Glutamatergic neuron (in vitro differentiated cells): ENCODE measurements at regions not wholly inside any gene's neighbourhood (a gene's known extent, or its start where the extent isn't known, plus 50 kb on each side); places are given as distances from the start of the nearest gene placed in this dataset.

Source experiments
- DNase-seq: peaks from one replicate; pipeline ENCODE4 v3.0.0; 2022
- H3K27ac Mint-ChIP-seq: one replicate; pipeline ENCODE4 v1.8.0; 2020; ENCODE audit warnings: mild to moderate bottlenecking, mixed read lengths, inconsistent platforms; ENCODE audit not compliant: unreplicated experiment
- H3K27me3 Mint-ChIP-seq: one replicate; pipeline ENCODE4 v1.8.0; 2020; ENCODE audit warnings: mild to moderate bottlenecking, moderate library complexity, mixed read lengths, inconsistent platforms; ENCODE audit not compliant: unreplicated experiment
- H3K36me3 Mint-ChIP-seq: one replicate; pipeline ENCODE4 v1.8.0; 2020; ENCODE audit warnings: mild to moderate bottlenecking, mixed read lengths, inconsistent platforms; ENCODE audit not compliant: unreplicated experiment
- H3K4me1 Mint-ChIP-seq: one replicate; pipeline ENCODE4 v1.8.0; 2020; ENCODE audit warnings: mild to moderate bottlenecking, low read depth, mixed read lengths, inconsistent platforms; ENCODE audit not compliant: unreplicated experiment
- H3K4me3 Mint-ChIP-seq: one replicate; pipeline ENCODE4 v1.8.0; 2020; ENCODE audit warnings: mild to moderate bottlenecking, mixed read lengths, inconsistent platforms; ENCODE audit not compliant: unreplicated experiment
- H3K9me3 Mint-ChIP-seq: one replicate; pipeline ENCODE4 v1.8.0; 2020; ENCODE audit warnings: mild to moderate bottlenecking, moderate library complexity, mixed read lengths, inconsistent platforms; ENCODE audit not compliant: unreplicated experiment
- TF ChIP-seq, protein P1 (sequence below): fragments of 200-600 bp; sonication (generic); IDR thresholded peaks from one replicate; pipeline ENCODE4 v1.5.0; 2021; ENCODE audit not compliant: partially characterized antibody, unreplicated experiment

DNA sequence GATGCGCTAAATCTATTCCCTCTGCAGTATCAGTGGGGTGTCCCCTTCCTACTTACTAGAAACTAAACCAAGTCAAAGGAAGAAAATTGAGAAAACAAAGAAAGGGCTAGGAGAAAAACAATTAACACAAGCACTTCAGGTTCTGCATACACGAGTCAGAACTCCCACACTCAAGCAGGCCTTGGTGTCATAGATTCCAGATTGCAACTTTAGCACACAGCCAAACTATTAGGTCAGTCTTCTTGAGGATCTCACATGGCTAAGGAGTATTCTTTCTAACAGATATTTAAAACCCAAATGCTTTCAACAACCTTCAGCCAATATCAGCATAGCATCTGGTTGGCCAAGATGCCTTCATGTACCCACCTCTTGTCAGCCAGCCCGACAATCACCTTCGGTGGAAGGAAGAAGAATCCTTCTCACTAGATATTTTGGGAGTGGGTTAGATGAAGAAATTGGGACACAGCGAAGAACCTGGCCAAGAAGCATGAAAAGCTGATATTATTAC lies 340.0 kb downstream of the VPS13C start:
- TF ChIP-seq, protein P1, sequence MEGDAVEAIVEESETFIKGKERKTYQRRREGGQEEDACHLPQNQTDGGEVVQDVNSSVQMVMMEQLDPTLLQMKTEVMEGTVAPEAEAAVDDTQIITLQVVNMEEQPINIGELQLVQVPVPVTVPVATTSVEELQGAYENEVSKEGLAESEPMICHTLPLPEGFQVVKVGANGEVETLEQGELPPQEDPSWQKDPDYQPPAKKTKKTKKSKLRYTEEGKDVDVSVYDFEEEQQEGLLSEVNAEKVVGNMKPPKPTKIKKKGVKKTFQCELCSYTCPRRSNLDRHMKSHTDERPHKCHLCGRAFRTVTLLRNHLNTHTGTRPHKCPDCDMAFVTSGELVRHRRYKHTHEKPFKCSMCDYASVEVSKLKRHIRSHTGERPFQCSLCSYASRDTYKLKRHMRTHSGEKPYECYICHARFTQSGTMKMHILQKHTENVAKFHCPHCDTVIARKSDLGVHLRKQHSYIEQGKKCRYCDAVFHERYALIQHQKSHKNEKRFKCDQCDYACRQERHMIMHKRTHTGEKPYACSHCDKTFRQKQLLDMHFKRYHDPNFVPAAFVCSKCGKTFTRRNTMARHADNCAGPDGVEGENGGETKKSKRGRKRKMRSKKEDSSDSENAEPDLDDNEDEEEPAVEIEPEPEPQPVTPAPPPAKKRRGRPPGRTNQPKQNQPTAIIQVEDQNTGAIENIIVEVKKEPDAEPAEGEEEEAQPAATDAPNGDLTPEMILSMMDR: no peak
- no peak overlapping the region for H3K4me3 Mint-ChIP-seq
- H3K4me1 Mint-ChIP-seq: no peaks in the 10 kb centered on the region
- no peak for DNase-seq
- no peaks in the 10 kb centered on the region for H3K9me3 Mint-ChIP-seq
- peaks cover 1% of the 10 kb centered on the region for H3K27me3 Mint-ChIP-seq
- no peaks in the 10 kb centered on the region for H3K36me3 Mint-ChIP-seq
- no peak overlapping the region for H3K27ac Mint-ChIP-seq

DNA sequence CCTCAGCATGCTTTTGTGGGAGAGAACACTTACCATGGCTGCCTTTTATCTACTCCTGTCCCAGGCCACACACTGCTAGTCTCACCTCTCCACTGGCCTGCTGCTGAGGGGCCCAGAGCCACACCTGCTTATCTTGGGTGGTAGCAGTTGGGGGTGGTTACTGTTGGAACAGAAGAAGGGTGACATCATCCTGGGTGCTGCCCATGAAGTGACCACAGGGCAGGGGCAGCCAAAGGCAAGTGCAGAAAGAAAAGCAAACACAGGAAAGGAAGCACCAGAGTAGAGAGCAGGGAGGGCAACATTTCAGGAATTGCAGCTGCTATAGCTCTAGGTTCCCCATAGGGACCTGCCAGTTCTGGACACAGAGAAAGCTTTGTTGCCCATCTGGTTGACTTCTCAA lies 345.2 kb downstream of the VPS13C start:
- H3K36me3 Mint-ChIP-seq: no peaks in the 10 kb centered on the region
- TF ChIP-seq, protein P1: no peak
- peak overlapping the region; percentile 45 for H3K27ac Mint-ChIP-seq
- H3K4me3 Mint-ChIP-seq: no peak overlapping the region
- H3K4me1 Mint-ChIP-seq: peaks cover 3% of the 10 kb centered on the region
- no peak for DNase-seq
- peaks cover 2% of the 10 kb centered on the region for H3K27me3 Mint-ChIP-seq
- H3K9me3 Mint-ChIP-seq: no peaks in the 10 kb centered on the region

DNA sequence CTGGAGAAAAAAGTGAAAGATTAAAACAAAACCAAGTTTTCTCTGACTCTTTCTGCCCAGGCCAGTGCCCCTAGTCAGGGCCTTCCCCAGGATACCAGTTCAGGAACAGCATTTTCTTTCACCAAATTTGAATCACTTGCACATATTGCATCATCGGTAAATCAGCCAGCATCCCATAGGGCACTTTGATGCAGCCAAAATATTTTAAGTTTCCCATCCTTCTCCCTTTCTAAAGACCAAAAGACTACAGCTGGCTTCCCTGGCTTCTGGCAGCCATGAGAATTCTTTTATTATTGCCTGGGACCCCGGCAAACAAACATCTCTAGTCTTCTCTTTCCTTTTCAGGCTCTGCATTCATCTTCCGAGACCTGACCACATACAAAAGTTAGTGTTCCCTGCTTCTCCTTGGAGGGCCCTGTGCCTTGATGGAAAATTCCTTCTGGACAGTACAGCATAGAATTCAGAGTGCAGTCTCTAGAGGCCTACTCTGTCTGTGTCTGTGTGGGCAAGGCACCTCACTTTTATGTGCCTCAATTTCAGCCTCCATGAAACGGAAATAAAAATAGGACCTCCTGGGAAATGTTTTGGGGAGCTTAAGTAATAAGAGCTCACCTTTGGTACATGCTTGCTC lies 348.0 kb downstream of the VPS13C start:
- Mint-ChIP-seq H3K4me1 (peaks cover 3% of the 10 kb centered on the region), H3K36me3 (no peaks in the 10 kb centered on the region), H3K27ac (no peak overlapping the region), H3K4me3 (no peak overlapping the region), H3K9me3 (no peaks in the 10 kb centered on the region), H3K27me3 (peaks cover 2% of the 10 kb centered on the region)
- TF ChIP-seq, protein P1: no peak
- no peak for DNase-seq

DNA sequence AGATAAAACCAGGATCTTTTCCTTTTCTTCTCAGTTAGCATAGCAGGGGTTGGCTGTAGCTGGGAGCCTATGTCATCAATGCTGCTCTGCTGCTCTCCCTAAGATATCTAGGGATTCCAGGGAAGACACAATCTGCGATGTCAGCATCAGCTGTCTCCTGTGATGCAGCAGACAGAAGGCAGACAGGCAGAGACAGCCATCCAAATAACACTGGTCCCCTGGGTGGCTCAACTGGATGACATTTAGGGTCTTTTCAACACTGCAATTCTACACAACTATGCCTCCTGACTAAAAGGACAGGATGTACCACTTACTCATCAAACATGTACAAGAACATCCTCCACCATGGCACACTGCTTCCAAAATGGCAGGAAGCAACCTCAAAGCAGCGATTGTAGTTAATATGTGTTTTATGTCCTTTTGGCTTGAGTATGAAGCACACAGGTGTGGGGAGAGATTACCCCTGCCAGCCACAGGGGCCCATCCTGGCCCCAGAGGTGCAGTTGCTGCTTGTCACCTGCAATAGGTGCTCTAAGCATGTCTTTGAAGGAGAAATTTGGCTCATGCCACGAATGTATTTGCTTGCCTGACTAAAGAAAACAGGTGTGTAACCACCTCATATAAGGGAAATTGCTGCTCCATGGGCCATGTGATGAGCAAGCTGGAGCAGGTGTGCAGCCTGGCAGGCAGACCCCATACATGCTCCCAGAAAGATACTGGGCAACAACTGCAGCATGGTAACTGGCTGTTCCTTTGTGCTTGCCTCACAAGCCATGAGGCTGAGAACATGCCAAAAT lies 357.8 kb downstream of the VPS13C start:
- H3K9me3 Mint-ChIP-seq: peaks cover 5% of the 10 kb centered on the region
- H3K27me3 Mint-ChIP-seq: no peaks in the 10 kb centered on the region
- peaks cover 11% of the 10 kb centered on the region for H3K4me1 Mint-ChIP-seq
- no peak overlapping the region for H3K4me3 Mint-ChIP-seq
- H3K36me3 Mint-ChIP-seq: no peaks in the 10 kb centered on the region
- DNase-seq: peak; percentile 63
- peak overlapping the region; percentile 9 for H3K27ac Mint-ChIP-seq
- TF ChIP-seq, protein P1: no peak

DNA sequence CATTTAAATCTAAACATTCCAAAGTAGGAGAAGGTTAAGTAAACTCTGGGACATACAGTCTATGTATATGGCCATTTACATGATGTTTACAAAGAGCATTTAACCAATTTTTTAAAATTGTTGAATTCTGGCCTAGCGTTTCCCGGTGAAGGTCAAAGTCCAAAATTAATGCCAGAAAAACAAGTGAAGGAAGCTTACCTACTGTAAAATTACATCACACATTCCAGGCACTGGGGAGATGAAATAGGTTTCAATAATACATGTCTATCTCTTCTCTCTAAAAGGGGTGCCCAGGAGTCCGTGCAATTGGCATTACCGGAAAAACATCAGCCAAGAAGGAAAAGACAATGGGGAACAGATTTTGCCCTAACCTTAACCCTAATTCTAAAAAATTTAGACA lies 358.8 kb downstream of the VPS13C start:
- Mint-ChIP-seq H3K4me3 (no peak overlapping the region), H3K27me3 (no peaks in the 10 kb centered on the region), H3K36me3 (no peaks in the 10 kb centered on the region), H3K4me1 (peaks cover 11% of the 10 kb centered on the region), H3K9me3 (peaks cover 5% of the 10 kb centered on the region), H3K27ac (no peak overlapping the region)
- no peak for DNase-seq
- TF ChIP-seq, protein P1: no peak
